Fibroblast of lung (primary cell): ENCODE measurements at regions not wholly inside any gene's neighbourhood (a gene's known extent, or its start where the extent isn't known, plus 50 kb on each side); places are given as distances from the start of the nearest gene placed in this dataset.

Experiments
- EZH2 ChIP-seq: IDR thresholded peaks from 2 replicates; pipeline ENCODE4 v1.5.1; 2012; ENCODE audit warnings: low read length, control low read depth, mild to moderate bottlenecking; ENCODE audit errors: missing control alignments
- TF ChIP-seq, protein P1 (sequence below), 2 donors: IDR thresholded peaks in 1 of 2; conservative IDR thresholded peaks in 1 of 2; 1 replicate in 1 of 2; 2 replicates in 1 of 2; pipeline ENCODE4 v1.5.1; 2011 to 2012; ENCODE audit warnings: low read length in 2 of 2, control low read depth in 1 of 2, inconsistent platforms in 1 of 2, low read depth in 1 of 2, mild to moderate bottlenecking in 1 of 2

GRCh38 chr14:84961637-84962036 lies 568.3 kb upstream of the FLRT2 start:
- TF ChIP-seq, protein P1, sequence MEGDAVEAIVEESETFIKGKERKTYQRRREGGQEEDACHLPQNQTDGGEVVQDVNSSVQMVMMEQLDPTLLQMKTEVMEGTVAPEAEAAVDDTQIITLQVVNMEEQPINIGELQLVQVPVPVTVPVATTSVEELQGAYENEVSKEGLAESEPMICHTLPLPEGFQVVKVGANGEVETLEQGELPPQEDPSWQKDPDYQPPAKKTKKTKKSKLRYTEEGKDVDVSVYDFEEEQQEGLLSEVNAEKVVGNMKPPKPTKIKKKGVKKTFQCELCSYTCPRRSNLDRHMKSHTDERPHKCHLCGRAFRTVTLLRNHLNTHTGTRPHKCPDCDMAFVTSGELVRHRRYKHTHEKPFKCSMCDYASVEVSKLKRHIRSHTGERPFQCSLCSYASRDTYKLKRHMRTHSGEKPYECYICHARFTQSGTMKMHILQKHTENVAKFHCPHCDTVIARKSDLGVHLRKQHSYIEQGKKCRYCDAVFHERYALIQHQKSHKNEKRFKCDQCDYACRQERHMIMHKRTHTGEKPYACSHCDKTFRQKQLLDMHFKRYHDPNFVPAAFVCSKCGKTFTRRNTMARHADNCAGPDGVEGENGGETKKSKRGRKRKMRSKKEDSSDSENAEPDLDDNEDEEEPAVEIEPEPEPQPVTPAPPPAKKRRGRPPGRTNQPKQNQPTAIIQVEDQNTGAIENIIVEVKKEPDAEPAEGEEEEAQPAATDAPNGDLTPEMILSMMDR (conservative IDR thresholded peaks at IDR 0.05 in 1 of 2, IDR thresholded peaks at IDR 0.05 in 1 of 2; ENCODE audit: low read depth in 1 of 2, low read length in 2 of 2) = no peak
- no peak for TF ChIP-seq EZH2
